ENCODE measurements at regions not wholly inside any gene's neighbourhood (a gene's known extent, or its start where the extent isn't known, plus 50 kb on each side); places are given as distances from the start of the nearest gene placed in this dataset.

DNA sequence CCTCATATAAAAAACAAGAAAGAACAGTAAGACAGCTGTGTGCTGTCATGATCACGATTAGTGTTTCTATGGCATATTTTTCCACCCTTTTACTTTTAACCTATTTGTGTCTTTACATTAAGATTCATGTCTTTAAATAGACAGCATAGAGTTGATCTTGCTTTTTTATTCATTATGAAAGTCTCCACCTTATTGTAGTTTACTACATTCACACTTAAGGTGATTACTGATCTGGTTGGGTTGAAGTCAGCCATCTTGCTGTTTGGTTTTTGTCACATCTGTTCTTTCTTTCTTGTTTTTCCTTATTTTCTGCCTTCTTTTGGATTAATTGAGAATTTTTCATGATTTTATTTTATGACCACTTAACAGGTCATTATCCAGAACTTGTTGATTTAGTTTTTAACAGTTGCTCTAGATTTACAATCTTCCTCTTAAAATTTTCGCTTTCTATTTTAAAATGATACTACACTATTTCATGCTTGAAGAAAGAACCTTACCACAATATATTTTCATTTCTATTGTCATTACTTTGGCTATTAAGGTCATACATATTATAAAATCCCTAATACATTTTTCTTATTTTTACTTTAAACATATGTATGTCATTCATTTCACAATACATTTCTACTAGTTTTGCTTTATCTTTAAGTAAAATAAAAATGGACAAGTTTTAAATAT is 292.5 kb downstream of the SH3GL2 start:
- H4K20me1 ChIP-seq (replicated peaks; ENCODE audit: control insufficient read depth, insufficient read depth, low read length) = no peaks in the 10 kb centered on the region
- no peaks in the 10 kb centered on the region for H3K9me1 ChIP-seq (ENCODE audit: control insufficient read depth, insufficient read depth, low read length)
- H3K79me2 ChIP-seq (ENCODE audit: control insufficient read depth, insufficient read depth, low read length) = no peaks in the 10 kb centered on the region
- no peak overlapping the region for H3K27ac ChIP-seq (ENCODE audit: extremely low read depth, low read depth, low read length)
- FAIRE-seq = no peak
- H3K9ac ChIP-seq (ENCODE audit: insufficient read depth in 1 of 2, low read depth in 2 of 2, low read length in 2 of 2) = no peak overlapping the region
- POLR2A ChIA-PET = no interaction called here
- H3K4me2 ChIP-seq (ENCODE audit: insufficient read depth, low read length) = no peak overlapping the region
- H3K4me1 ChIP-seq (replicated peaks in 1 of 2; ENCODE audit: control insufficient read depth in 2 of 2, insufficient read depth in 2 of 2, low read length in 2 of 2) = no peaks in the 10 kb centered on the region
- CTCF ChIA-PET (ENCODE audit: low intra/inter-chr PET ratio) = no interaction called here
- no peak for DNase-seq (ENCODE audit: extremely low read depth in 1 of 4, low spot score in 3 of 4)
- no peak for ATAC-seq
- no peak overlapping the region for H3K4me3 ChIP-seq
- BruUV-seq (replicated peaks) = no TSS peak
- WGBS (ENCODE audit: insufficient coverage, low coverage, missing lambda C conversion rate) = 5% methylated on average over 2 of the region's 2 CpGs
- H3K36me3 ChIP-seq (ENCODE audit: control insufficient read depth, insufficient read depth, low read length) = no peaks in the 10 kb centered on the region
- no peak for TF ChIP-seq XRCC3 (IDR thresholded peaks at IDR 0.05)
- no peak for TF ChIP-seq KHSRP (IDR thresholded peaks at IDR 0.05)
- TF ChIP-seq, protein P1, sequence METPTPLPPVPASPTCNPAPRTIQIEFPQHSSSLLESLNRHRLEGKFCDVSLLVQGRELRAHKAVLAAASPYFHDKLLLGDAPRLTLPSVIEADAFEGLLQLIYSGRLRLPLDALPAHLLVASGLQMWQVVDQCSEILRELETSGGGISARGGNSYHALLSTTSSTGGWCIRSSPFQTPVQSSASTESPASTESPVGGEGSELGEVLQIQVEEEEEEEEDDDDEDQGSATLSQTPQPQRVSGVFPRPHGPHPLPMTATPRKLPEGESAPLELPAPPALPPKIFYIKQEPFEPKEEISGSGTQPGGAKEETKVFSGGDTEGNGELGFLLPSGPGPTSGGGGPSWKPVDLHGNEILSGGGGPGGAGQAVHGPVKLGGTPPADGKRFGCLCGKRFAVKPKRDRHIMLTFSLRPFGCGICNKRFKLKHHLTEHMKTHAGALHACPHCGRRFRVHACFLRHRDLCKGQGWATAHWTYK (CRISPR knock-in tag; IDR thresholded peaks at IDR 0.05) = no peak
- TF ChIP-seq ZNF12 (CRISPR knock-in tag; IDR thresholded peaks at IDR 0.05) = no peak
- no peak for TF ChIP-seq FOXA1 (IDR thresholded peaks at IDR 0.05; ENCODE audit: borderline replicate concordance)
- TF ChIP-seq, protein P2, sequence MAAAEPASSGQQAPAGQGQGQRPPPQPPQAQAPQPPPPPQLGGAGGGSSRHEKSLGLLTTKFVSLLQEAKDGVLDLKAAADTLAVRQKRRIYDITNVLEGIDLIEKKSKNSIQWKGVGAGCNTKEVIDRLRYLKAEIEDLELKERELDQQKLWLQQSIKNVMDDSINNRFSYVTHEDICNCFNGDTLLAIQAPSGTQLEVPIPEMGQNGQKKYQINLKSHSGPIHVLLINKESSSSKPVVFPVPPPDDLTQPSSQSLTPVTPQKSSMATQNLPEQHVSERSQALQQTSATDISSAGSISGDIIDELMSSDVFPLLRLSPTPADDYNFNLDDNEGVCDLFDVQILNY (CRISPR knock-in tag; IDR thresholded peaks at IDR 0.05) = no peak
- no peak for TF ChIP-seq GABPA (tag; conservative IDR thresholded peaks at IDR 0.05; ENCODE audit: low read depth)
- TF ChIP-seq CBFB (CRISPR knock-in tag; IDR thresholded peaks at IDR 0.05) = no peak
- no peak for TF ChIP-seq ZNF780A (CRISPR knock-in tag; IDR thresholded peaks at IDR 0.05)
- TF ChIP-seq, protein P3, sequence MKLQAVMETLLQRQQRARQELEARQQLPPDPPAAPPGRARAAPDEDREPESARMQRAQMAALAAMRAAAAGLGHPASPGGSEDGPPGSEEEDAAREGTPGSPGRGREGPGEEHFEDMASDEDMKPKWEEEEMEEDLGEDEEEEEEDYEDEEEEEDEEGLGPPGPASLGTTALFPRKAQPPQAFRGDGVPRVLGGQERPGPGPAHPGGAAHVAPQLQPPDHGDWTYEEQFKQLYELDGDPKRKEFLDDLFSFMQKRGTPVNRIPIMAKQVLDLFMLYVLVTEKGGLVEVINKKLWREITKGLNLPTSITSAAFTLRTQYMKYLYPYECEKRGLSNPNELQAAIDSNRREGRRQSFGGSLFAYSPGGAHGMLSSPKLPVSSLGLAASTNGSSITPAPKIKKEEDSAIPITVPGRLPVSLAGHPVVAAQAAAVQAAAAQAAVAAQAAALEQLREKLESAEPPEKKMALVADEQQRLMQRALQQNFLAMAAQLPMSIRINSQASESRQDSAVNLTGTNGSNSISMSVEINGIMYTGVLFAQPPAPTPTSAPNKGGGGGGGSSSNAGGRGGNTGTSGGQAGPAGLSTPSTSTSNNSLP (IDR thresholded peaks at IDR 0.05; ENCODE audit: borderline replicate concordance, low read depth, low read length) = no peak
- TF ChIP-seq ILK (tag; IDR thresholded peaks at IDR 0.05; ENCODE audit: borderline replicate concordance, low read depth) = no peak
- no peak for TF ChIP-seq BHLHE40 (IDR thresholded peaks at IDR 0.05; ENCODE audit: low read length)
- TF ChIP-seq PHB2 (IDR thresholded peaks at IDR 0.05; ENCODE audit: low read depth) = no peak
- TF ChIP-seq, protein P4, sequence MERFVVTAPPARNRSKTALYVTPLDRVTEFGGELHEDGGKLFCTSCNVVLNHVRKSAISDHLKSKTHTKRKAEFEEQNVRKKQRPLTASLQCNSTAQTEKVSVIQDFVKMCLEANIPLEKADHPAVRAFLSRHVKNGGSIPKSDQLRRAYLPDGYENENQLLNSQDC (CRISPR knock-in tag; IDR thresholded peaks at IDR 0.05) = no peak
- no peak for TF ChIP-seq U2AF2 (optimal IDR thresholded peaks at IDR 0.05; ENCODE audit: low read depth, low read length)
- TF ChIP-seq, protein P5, sequence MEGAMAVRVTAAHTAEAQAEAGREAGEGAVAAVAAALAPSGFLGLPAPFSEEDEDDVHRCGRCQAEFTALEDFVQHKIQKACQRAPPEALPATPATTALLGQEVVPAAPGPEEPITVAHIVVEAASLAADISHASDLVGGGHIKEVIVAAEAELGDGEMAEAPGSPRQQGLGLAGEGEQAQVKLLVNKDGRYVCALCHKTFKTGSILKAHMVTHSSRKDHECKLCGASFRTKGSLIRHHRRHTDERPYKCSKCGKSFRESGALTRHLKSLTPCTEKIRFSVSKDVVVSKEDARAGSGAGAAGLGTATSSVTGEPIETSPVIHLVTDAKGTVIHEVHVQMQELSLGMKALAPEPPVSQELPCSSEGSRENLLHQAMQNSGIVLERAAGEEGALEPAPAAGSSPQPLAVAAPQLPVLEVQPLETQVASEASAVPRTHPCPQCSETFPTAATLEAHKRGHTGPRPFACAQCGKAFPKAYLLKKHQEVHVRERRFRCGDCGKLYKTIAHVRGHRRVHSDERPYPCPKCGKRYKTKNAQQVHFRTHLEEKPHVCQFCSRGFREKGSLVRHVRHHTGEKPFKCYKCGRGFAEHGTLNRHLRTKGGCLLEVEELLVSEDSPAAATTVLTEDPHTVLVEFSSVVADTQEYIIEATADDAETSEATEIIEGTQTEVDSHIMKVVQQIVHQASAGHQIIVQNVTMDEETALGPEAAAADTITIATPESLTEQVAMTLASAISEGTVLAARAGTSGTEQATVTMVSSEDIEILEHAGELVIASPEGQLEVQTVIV (CRISPR knock-in tag; IDR thresholded peaks at IDR 0.05; ENCODE audit: borderline replicate concordance) = no peak
- H3K9me3 ChIP-seq (replicated peaks; ENCODE audit: control insufficient read depth, insufficient read depth, low read depth, low read length) = no peaks in the 10 kb centered on the region
- intact Hi-C loops (cut with micrococcal nuclease) (no loop called here), in situ Hi-C loops (cut with MboI) (no loop called here)
- no peak overlapping the region for H2AFZ ChIP-seq (ENCODE audit: low read depth, low read length)
- no peaks in the 10 kb centered on the region for H3K27me3 ChIP-seq (ENCODE audit: control insufficient read depth in 2 of 2, insufficient read depth in 2 of 2, low read length in 2 of 2)

Data from K562 (cell line).